AG04450 (cell line): ENCODE measurements at regions not wholly inside any gene's neighbourhood (a gene's known extent, or its start where the extent isn't known, plus 50 kb on each side); places are given as distances from the start of the nearest gene placed in this dataset.

Experiments used
- CTCF ChIA-PET: fragments of 300-600, 350-600 bp; formaldehyde crosslinking; extraction: SDS; loops from one replicate; lab custom pipeline; 2022; ENCODE audit warnings: antibody characterized with exemption, inconsistent platforms; lab: Charles Lee
- POLR2A ChIA-PET: fragments of 350-600 bp; formaldehyde crosslinking; extraction: SDS; loops from one replicate; lab custom pipeline; 2021; ENCODE audit warnings: antibody characterized with exemption, inconsistent platforms; lab: Yijun Ruan, JAX
- DNase-seq: peaks from one replicate; pipeline ENCODE4 v3.0.0-alpha.2; 2011; ENCODE audit warnings: low read depth, low spot score
- H3K27ac ChIP-seq: one replicate; pipeline ENCODE4 v1.5.1; 2012; ENCODE audit warnings: low read depth, low read length, control low read depth
- H3K27me3 ChIP-seq: one replicate; pipeline ENCODE4 v1.6.0; 2012; ENCODE audit warnings: low read length; ENCODE audit not compliant: control insufficient read depth, insufficient read depth
- H3K4me3 ChIP-seq: 2 replicates; pipeline ENCODE4 v1.5.1; 2011; ENCODE audit warnings: mild to moderate bottlenecking, low read depth, low read length, control low read depth
- H3K9me3 ChIP-seq: 2 replicates; pipeline ENCODE4 v1.5.1; 2012; ENCODE audit warnings: low read length; ENCODE audit not compliant: control insufficient read depth, insufficient read depth
- TF ChIP-seq, protein P1 (sequence below): IDR thresholded peaks from 2 replicates; pipeline ENCODE4 v1.5.1; 2011; ENCODE audit warnings: low read depth, low read length, control low read depth, inconsistent platforms

GRCh38 chr2:162994718-162995117 lies 156.2 kb upstream of the KCNH7 start:
- H3K27ac ChIP-seq, result no peak overlapping the region
- peaks cover 4% of the 10 kb centered on the region; the same call in 1 of the 2 replicates for H3K9me3 ChIP-seq
- no peak for DNase-seq
- H3K27me3 ChIP-seq, result no peaks in the 10 kb centered on the region
- CTCF ChIA-PET, result no interaction called here
- POLR2A ChIA-PET, result no interaction called here
- TF ChIP-seq, protein P1, sequence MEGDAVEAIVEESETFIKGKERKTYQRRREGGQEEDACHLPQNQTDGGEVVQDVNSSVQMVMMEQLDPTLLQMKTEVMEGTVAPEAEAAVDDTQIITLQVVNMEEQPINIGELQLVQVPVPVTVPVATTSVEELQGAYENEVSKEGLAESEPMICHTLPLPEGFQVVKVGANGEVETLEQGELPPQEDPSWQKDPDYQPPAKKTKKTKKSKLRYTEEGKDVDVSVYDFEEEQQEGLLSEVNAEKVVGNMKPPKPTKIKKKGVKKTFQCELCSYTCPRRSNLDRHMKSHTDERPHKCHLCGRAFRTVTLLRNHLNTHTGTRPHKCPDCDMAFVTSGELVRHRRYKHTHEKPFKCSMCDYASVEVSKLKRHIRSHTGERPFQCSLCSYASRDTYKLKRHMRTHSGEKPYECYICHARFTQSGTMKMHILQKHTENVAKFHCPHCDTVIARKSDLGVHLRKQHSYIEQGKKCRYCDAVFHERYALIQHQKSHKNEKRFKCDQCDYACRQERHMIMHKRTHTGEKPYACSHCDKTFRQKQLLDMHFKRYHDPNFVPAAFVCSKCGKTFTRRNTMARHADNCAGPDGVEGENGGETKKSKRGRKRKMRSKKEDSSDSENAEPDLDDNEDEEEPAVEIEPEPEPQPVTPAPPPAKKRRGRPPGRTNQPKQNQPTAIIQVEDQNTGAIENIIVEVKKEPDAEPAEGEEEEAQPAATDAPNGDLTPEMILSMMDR, result no peak
- H3K4me3 ChIP-seq, result no peak overlapping the region

- DNase-seq, result no peak
- Histone ChIP-seq H3K9me3 (peaks cover 10% of the 10 kb centered on the region; the same call in 1 of the 2 replicates), H3K27me3 (no peaks in the 10 kb centered on the region), H3K4me3 (no peak overlapping the region), H3K27ac (no peak overlapping the region)
- TF ChIP-seq, protein P1, result no peak
- CTCF ChIA-PET, result no interaction called here
- POLR2A ChIA-PET, result no interaction called here
Observed at GRCh38 chr2:162992828-162993227, 154.3 kb upstream of the KCNH7 start.

GRCh38 chr2:162989507-162989906 lies 150.9 kb upstream of the KCNH7 start:
- POLR2A ChIA-PET, result no interaction called here
- TF ChIP-seq, protein P1, result no peak
- no peaks in the 10 kb centered on the region for H3K27me3 ChIP-seq

GRCh38 chr2:162974771-162975170 lies 136.2 kb upstream of the KCNH7 start:
- CTCF ChIA-PET, result no interaction called here
- no peaks in the 10 kb centered on the region; the same call in 1 of the 2 replicates for H3K9me3 ChIP-seq
- POLR2A ChIA-PET, result no interaction called here

More at GRCh38 chr2:162989507-162989906, 150.9 kb upstream of the KCNH7 start:
- CTCF ChIA-PET, result no interaction called here
- no peak overlapping the region for H3K4me3 ChIP-seq
- DNase-seq, result no peak
- peaks cover 6% of the 10 kb centered on the region; the same call in 1 of the 2 replicates for H3K9me3 ChIP-seq
- H3K27ac ChIP-seq, result no peak overlapping the region

DNA sequence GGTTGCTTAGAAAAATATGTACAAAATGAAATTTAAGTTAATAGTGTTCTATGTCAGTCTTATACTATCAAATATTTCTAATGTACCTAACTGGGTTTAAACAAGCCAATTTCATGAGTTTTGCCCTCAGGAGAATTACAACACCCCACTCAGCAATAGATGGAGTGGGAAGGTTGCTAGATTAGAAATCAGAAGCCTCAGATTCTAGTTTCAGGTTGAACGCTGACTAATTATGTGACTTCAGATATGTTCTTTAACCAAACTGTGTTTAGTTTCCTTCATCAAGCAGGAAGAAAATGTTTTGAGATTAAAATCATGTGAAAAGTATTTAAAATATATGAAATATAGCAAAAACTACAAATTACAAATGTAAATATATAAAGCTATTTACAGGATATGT lies 133.8 kb upstream of the KCNH7 start:
- no peak overlapping the region for H3K27ac ChIP-seq
- H3K27me3 ChIP-seq, result no peaks in the 10 kb centered on the region
- DNase-seq, result no peak
- CTCF ChIA-PET, result no interaction called here
- TF ChIP-seq, protein P1, result no peak
- H3K4me3 ChIP-seq, result no peak overlapping the region
- POLR2A ChIA-PET, result no interaction called here
- H3K9me3 ChIP-seq, result no peaks in the 10 kb centered on the region

More at GRCh38 chr2:162974771-162975170, 136.2 kb upstream of the KCNH7 start:
- no peak overlapping the region for H3K4me3 ChIP-seq
- TF ChIP-seq, protein P1, result no peak
- no peak overlapping the region for H3K27ac ChIP-seq
- no peak for DNase-seq
- H3K27me3 ChIP-seq, result no peaks in the 10 kb centered on the region
